GM12892 (cell line): ENCODE measurements at regions not wholly inside any gene's neighbourhood (a gene's known extent, or its start where the extent isn't known, plus 50 kb on each side); places are given as distances from the start of the nearest gene placed in this dataset.

ENCODE experiments used
- POLR2A ChIP-seq: IDR thresholded peaks from 2 replicates; pipeline ENCODE4 v1.6.1; 2011; ENCODE audit warnings: low read depth, low read length, control low read depth
- TAF1 ChIP-seq: IDR thresholded peaks from 2 replicates; pipeline ENCODE4 v1.6.1; 2011; ENCODE audit warnings: low read depth, mild to moderate bottlenecking, control low read depth, low read length, borderline replicate concordance

DNA sequence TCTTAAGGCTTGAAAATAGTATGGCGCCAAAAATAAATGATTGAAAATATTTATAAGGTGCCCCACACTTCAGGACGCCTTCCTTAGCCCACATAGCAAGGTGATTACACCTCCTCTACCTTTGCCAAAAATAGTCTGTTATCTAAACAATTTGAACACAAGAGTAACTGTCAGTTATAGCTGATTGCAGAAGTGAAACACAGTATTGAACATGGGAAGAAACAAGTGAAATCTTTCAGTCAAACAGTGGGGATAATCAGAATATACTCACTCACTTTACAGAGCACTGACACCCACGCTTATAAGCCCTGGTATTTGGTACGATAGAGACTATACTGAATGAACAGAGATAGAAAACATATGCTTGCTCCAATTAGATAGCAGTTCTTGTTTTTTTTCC lies 203.1 kb downstream of the RAB38 start:
- TF ChIP-seq TAF1 (no peak), POLR2A (no peak)
